ENCODE measurements at regions not wholly inside any gene's neighbourhood (a gene's known extent, or its start where the extent isn't known, plus 50 kb on each side); places are given as distances from the start of the nearest gene placed in this dataset.

- Mint-ChIP-seq H3K27ac (no peak overlapping the region), H3K27me3 (ENCODE audit: low read depth in 3 of 3) (peaks cover 0 to 3% (median 0%) of the 10 kb centered on the region in 3 donors), H3K4me1 (no peaks in the 10 kb centered on the region), H3K36me3 (no peaks in the 10 kb centered on the region), H3K4me3 (no peak overlapping the region), H3K9me3 (peaks cover 0 to 5% (median 4%) of the 10 kb centered on the region in 7 donors)
- intact Hi-C loops (cut with micrococcal nuclease): no loop called here
- H3K9me3 ChIP-seq (replicated peaks in 1 of 2; ENCODE audit: control insufficient read depth in 1 of 2, insufficient read depth in 1 of 2, low read length in 2 of 2): no peaks in the 10 kb centered on the region
- no peaks in the 10 kb centered on the region for H4K20me1 ChIP-seq (ENCODE audit: insufficient read depth, low read length)
- H3K9ac ChIP-seq (ENCODE audit: insufficient read depth, low read length, poor library complexity, severe bottlenecking): no peak overlapping the region
- no peaks in the 10 kb centered on the region for H3K79me2 ChIP-seq (ENCODE audit: insufficient read depth, low read length)
- H2AFZ ChIP-seq (ENCODE audit: insufficient read depth, low read depth, low read length, poor library complexity, severe bottlenecking): no peak overlapping the region
- no peak overlapping the region for H3K4me2 ChIP-seq (replicated peaks; ENCODE audit: extremely low read depth, low read length, poor library complexity, severe bottlenecking)
- no peak for TF ChIP-seq CTCF (IDR thresholded peaks at IDR 0.05)
- H3K27me3 ChIP-seq (ENCODE audit: control insufficient read depth in 2 of 2, insufficient read depth in 2 of 2, low read length in 2 of 2): no peaks in the 10 kb centered on the region
- WGBS (ENCODE audit: insufficient coverage): no CpG with 5 or more reads among the region's 1 CpG
- DNase-seq: no peak
- H3K4me3 ChIP-seq (replicated peaks in 1 of 3; ENCODE audit: low read depth in 2 of 3, low read length in 3 of 3): no peak overlapping the region
- H3K4me1 ChIP-seq (ENCODE audit: control insufficient read depth in 1 of 2, insufficient read depth in 2 of 2, low read length in 2 of 2): no peaks in the 10 kb centered on the region
- H3K27ac ChIP-seq (ENCODE audit: low read depth in 1 of 2, low read length in 2 of 2): no peak overlapping the region
- no peaks in the 10 kb centered on the region for H3K36me3 ChIP-seq (replicated peaks in 1 of 2; ENCODE audit: control insufficient read depth in 1 of 2, insufficient read depth in 2 of 2, low read length in 2 of 2)
These were observed 108.7 kb upstream of the PLET1 start for GRCh38 chr11:112369374-112369773.

DNA sequence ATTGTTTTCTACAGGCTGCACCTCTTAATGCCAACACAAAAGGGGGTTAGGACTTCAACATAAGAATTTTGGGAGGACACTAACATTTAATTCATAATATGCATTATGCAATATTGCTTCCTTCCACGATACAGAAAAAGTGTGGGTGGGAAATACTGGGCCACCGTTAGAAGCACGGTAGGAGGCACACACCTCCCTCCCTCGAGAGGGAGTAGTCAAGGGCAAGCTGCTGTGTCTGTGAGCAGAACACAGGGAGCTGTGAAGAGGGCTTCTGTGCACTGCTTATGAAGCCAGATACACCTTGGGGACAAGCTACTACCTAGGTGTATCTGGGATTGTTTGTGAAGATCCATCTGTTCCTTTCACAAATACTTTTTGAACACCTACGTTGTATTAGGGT, 109.3 kb upstream of the PLET1 start:
- Mint-ChIP-seq H3K9me3 (peaks cover 0 to 5% (median 4%) of the 10 kb centered on the region in 7 donors), H3K36me3 (no peaks in the 10 kb centered on the region), H3K27ac (no peak overlapping the region), H3K4me1 (no peaks in the 10 kb centered on the region), H3K27me3 (ENCODE audit: low read depth in 3 of 3) (peaks cover 0 to 3% (median under 1%) of the 10 kb centered on the region in 3 donors), H3K4me3 (no peak overlapping the region)
- Histone ChIP-seq H3K9ac (ENCODE audit: insufficient read depth, low read length, poor library complexity, severe bottlenecking) (no peak overlapping the region), H3K79me2 (ENCODE audit: insufficient read depth, low read length) (no peaks in the 10 kb centered on the region), H3K27ac (ENCODE audit: low read depth in 1 of 2, low read length in 2 of 2) (no peak overlapping the region), H3K27me3 (ENCODE audit: control insufficient read depth in 2 of 2, insufficient read depth in 2 of 2, low read length in 2 of 2) (no peaks in the 10 kb centered on the region), H3K4me3 (replicated peaks in 1 of 3; ENCODE audit: low read depth in 2 of 3, low read length in 3 of 3) (no peak overlapping the region), H3K4me2 (replicated peaks; ENCODE audit: extremely low read depth, low read length, poor library complexity, severe bottlenecking) (no peak overlapping the region), H4K20me1 (ENCODE audit: insufficient read depth, low read length) (no peaks in the 10 kb centered on the region), H3K9me3 (replicated peaks in 1 of 2; ENCODE audit: control insufficient read depth in 1 of 2, insufficient read depth in 1 of 2, low read length in 2 of 2) (no peaks in the 10 kb centered on the region), H3K4me1 (ENCODE audit: control insufficient read depth in 1 of 2, insufficient read depth in 2 of 2, low read length in 2 of 2) (no peaks in the 10 kb centered on the region), H3K36me3 (replicated peaks in 1 of 2; ENCODE audit: control insufficient read depth in 1 of 2, insufficient read depth in 2 of 2, low read length in 2 of 2) (no peaks in the 10 kb centered on the region), H2AFZ (ENCODE audit: insufficient read depth, low read depth, low read length, poor library complexity, severe bottlenecking) (no peak overlapping the region)
- no peak for TF ChIP-seq CTCF (IDR thresholded peaks at IDR 0.05)
- DNase-seq: no peak
- WGBS (ENCODE audit: insufficient coverage): no CpG with 5 or more reads among the region's 5 CpGs
- intact Hi-C loops (cut with micrococcal nuclease): no loop called here
